ENCODE measurements at regions not wholly inside any gene's neighbourhood (a gene's known extent, or its start where the extent isn't known, plus 50 kb on each side); places are given as distances from the start of the nearest gene placed in this dataset.
"Not testable (repeated sequence)": the region's sequence is repeated elsewhere in the genome, so short reads cannot be mapped to it uniquely, and the experiment has no call there.

GRCh38 chr2:38451778-38452177 is 74.7 kb upstream of the ATL2 start:
- not testable (repeated sequence) for H3K18ac ChIP-seq (ENCODE audit: low read length); H3K4ac ChIP-seq (ENCODE audit: low read length)

GRCh38 chr2:38450509-38450908 is 73.4 kb upstream of the ATL2 start:
- H2BK5ac ChIP-seq (ENCODE audit: low read length) = no peak overlapping the region
- H2BK12ac ChIP-seq (ENCODE audit: low read length) = no peak overlapping the region
- no peak overlapping the region for H2AFZ ChIP-seq (ENCODE audit: low read length)
- H4K91ac ChIP-seq (ENCODE audit: low read depth, low read length, poor library complexity) = no peak overlapping the region
- no peak overlapping the region for H4K8ac ChIP-seq (ENCODE audit: low read depth, low read length)
- H3K14ac ChIP-seq (ENCODE audit: low read length) = no peak overlapping the region
- H2BK120ac ChIP-seq (ENCODE audit: low read depth, low read length) = no peak overlapping the region
- no peak for DNase-seq (ENCODE audit: low spot score)
- no peaks in the 10 kb centered on the region for H3K9me3 ChIP-seq (replicated peaks in 1 of 2; ENCODE audit: control insufficient read depth in 2 of 2, insufficient read depth in 1 of 2, low read depth in 1 of 2, low read length in 2 of 2)
- no peak overlapping the region for H3K27ac ChIP-seq (replicated peaks; ENCODE audit: low read length)
- H3K4me2 ChIP-seq (ENCODE audit: insufficient read depth, low read length, poor library complexity, severe bottlenecking) = no peak overlapping the region
- no peak overlapping the region for H3K18ac ChIP-seq (ENCODE audit: low read length)
- no peaks in the 10 kb centered on the region for H3K36me3 ChIP-seq (replicated peaks in 1 of 2; ENCODE audit: control insufficient read depth in 2 of 2, insufficient read depth in 2 of 2, low read length in 2 of 2)
- H3K4ac ChIP-seq (ENCODE audit: low read length) = no peak overlapping the region
- no CpG with 5 or more reads among the region's 2 CpGs for WGBS, 2 donors (ENCODE audit: extremely low coverage in 2 of 2, insufficient read length in 2 of 2, insufficient replicate concordance in 1 of 2)
- no peaks in the 10 kb centered on the region for H3K79me1 ChIP-seq (ENCODE audit: low read depth, low read length)
- no peak overlapping the region for H2BK15ac ChIP-seq (ENCODE audit: low read length)
- H2AK5ac ChIP-seq (ENCODE audit: low read depth, low read length) = no peak overlapping the region
- no peak overlapping the region for H3K9ac ChIP-seq (ENCODE audit: low read depth, low read length, poor library complexity)
- H3K23ac ChIP-seq (ENCODE audit: low read depth, low read length, poor library complexity) = no peak overlapping the region
- no peak overlapping the region for H3K4me3 ChIP-seq (ENCODE audit: low read length in 2 of 2)
- peaks cover 0 to 2% of the 10 kb centered on the region in 2 donors for H3K4me1 ChIP-seq (ENCODE audit: control insufficient read depth in 2 of 2, insufficient read depth in 1 of 2, low read depth in 1 of 2, low read length in 2 of 2)
- peaks cover 0 to 15% (median 0%) of the 10 kb centered on the region in 3 experiments for H3K27me3 ChIP-seq (ENCODE audit: control insufficient read depth in 3 of 3, insufficient read depth in 3 of 3, low read depth in 1 of 3, low read length in 3 of 3)

More at GRCh38 chr2:38451778-38452177, 74.7 kb upstream of the ATL2 start:
- not testable (repeated sequence) for H3K23ac ChIP-seq (ENCODE audit: low read depth, low read length, poor library complexity); H2BK5ac ChIP-seq (ENCODE audit: low read length); H2BK15ac ChIP-seq (ENCODE audit: low read length); H2BK12ac ChIP-seq (ENCODE audit: low read length); H3K4me1 ChIP-seq (ENCODE audit: control insufficient read depth in 2 of 2, insufficient read depth in 1 of 2, low read depth in 1 of 2, low read length in 2 of 2); H4K91ac ChIP-seq (ENCODE audit: low read depth, low read length, poor library complexity); H3K9me3 ChIP-seq (replicated peaks in 1 of 2; ENCODE audit: control insufficient read depth in 2 of 2, insufficient read depth in 1 of 2, low read depth in 1 of 2, low read length in 2 of 2); H3K4me3 ChIP-seq (ENCODE audit: low read length in 2 of 2); H3K79me1 ChIP-seq (ENCODE audit: low read depth, low read length); H3K4me2 ChIP-seq (ENCODE audit: insufficient read depth, low read length, poor library complexity, severe bottlenecking); H4K8ac ChIP-seq (ENCODE audit: low read depth, low read length); H3K14ac ChIP-seq (ENCODE audit: low read length); H2AK5ac ChIP-seq (ENCODE audit: low read depth, low read length); DNase-seq (ENCODE audit: low spot score); H2BK120ac ChIP-seq (ENCODE audit: low read depth, low read length); H3K27ac ChIP-seq (replicated peaks; ENCODE audit: low read length); H3K9ac ChIP-seq (ENCODE audit: low read depth, low read length, poor library complexity); H2AFZ ChIP-seq (ENCODE audit: low read length); H3K36me3 ChIP-seq (replicated peaks in 1 of 2; ENCODE audit: control insufficient read depth in 2 of 2, insufficient read depth in 2 of 2, low read length in 2 of 2)
- no CpG with 5 or more reads among the region's 5 CpGs for WGBS, 2 donors (ENCODE audit: extremely low coverage in 2 of 2, insufficient read length in 2 of 2, insufficient replicate concordance in 1 of 2)
- peaks cover 0 to 13% (median 0%) of the 10 kb centered on the region in 3 experiments for H3K27me3 ChIP-seq (ENCODE audit: control insufficient read depth in 3 of 3, insufficient read depth in 3 of 3, low read depth in 1 of 3, low read length in 3 of 3)

- Histone ChIP-seq H4K8ac (ENCODE audit: low read depth, low read length) (no peak overlapping the region), H2BK5ac (ENCODE audit: low read length) (no peak overlapping the region), H4K91ac (ENCODE audit: low read depth, low read length, poor library complexity) (no peak overlapping the region), H3K9me3 (replicated peaks in 1 of 2; ENCODE audit: control insufficient read depth in 2 of 2, insufficient read depth in 1 of 2, low read depth in 1 of 2, low read length in 2 of 2) (no peaks in the 10 kb centered on the region), H3K79me1 (ENCODE audit: low read depth, low read length) (no peaks in the 10 kb centered on the region), H3K18ac (ENCODE audit: low read length) (no peak overlapping the region), H2AFZ (ENCODE audit: low read length) (no peak overlapping the region), H3K36me3 (replicated peaks in 1 of 2; ENCODE audit: control insufficient read depth in 2 of 2, insufficient read depth in 2 of 2, low read length in 2 of 2) (no peaks in the 10 kb centered on the region), H2BK15ac (ENCODE audit: low read length) (no peak overlapping the region), H2BK12ac (ENCODE audit: low read length) (no peak overlapping the region), H2AK5ac (ENCODE audit: low read depth, low read length) (no peak overlapping the region), H3K27me3 (ENCODE audit: control insufficient read depth in 3 of 3, insufficient read depth in 3 of 3, low read depth in 1 of 3, low read length in 3 of 3) (peaks cover 0 to 19% (median 0%) of the 10 kb centered on the region in 3 experiments), H3K4me1 (ENCODE audit: control insufficient read depth in 2 of 2, insufficient read depth in 1 of 2, low read depth in 1 of 2, low read length in 2 of 2) (peaks cover 0 to 4% of the 10 kb centered on the region in 2 donors), H3K14ac (ENCODE audit: low read length) (no peak overlapping the region), H3K27ac (replicated peaks; ENCODE audit: low read length) (no peak overlapping the region), H3K4ac (ENCODE audit: low read length) (no peak overlapping the region), H3K9ac (ENCODE audit: low read depth, low read length, poor library complexity) (no peak overlapping the region), H3K4me3 (ENCODE audit: low read length in 2 of 2) (no peak overlapping the region), H3K23ac (ENCODE audit: low read depth, low read length, poor library complexity) (no peak overlapping the region), H3K4me2 (ENCODE audit: insufficient read depth, low read length, poor library complexity, severe bottlenecking) (no peak overlapping the region), H2BK120ac (ENCODE audit: low read depth, low read length) (no peak overlapping the region)
- no CpG with 5 or more reads among the region's 6 CpGs for WGBS, 2 donors (ENCODE audit: extremely low coverage in 2 of 2, insufficient read length in 2 of 2, insufficient replicate concordance in 1 of 2)
- DNase-seq (ENCODE audit: low spot score) = no peak
Measured at GRCh38 chr2:38448692-38449410, 71.8 kb upstream of the ATL2 start.

- no peak overlapping the region for H2BK12ac ChIP-seq (ENCODE audit: low read length)
- no peak overlapping the region for H3K14ac ChIP-seq (ENCODE audit: low read length)
- no peak for DNase-seq (ENCODE audit: low spot score)
- no peaks in the 10 kb centered on the region for H3K79me1 ChIP-seq (ENCODE audit: low read depth, low read length)
- no peak overlapping the region for H3K4ac ChIP-seq (ENCODE audit: low read length)
- no peak overlapping the region for H4K91ac ChIP-seq (ENCODE audit: low read depth, low read length, poor library complexity)
- WGBS, 2 donors (ENCODE audit: extremely low coverage in 2 of 2, insufficient read length in 2 of 2, insufficient replicate concordance in 1 of 2) = no CpG with 5 or more reads among the region's 7 CpGs
- H2AK5ac ChIP-seq (ENCODE audit: low read depth, low read length) = no peak overlapping the region
- no peaks in the 10 kb centered on the region for H3K9me3 ChIP-seq (replicated peaks in 1 of 2; ENCODE audit: control insufficient read depth in 2 of 2, insufficient read depth in 1 of 2, low read depth in 1 of 2, low read length in 2 of 2)
- H2BK120ac ChIP-seq (ENCODE audit: low read depth, low read length) = no peak overlapping the region
- no peak overlapping the region for H4K8ac ChIP-seq (ENCODE audit: low read depth, low read length)
- H3K18ac ChIP-seq (ENCODE audit: low read length) = no peak overlapping the region
- H2AFZ ChIP-seq (ENCODE audit: low read length) = no peak overlapping the region
- no peak overlapping the region for H2BK5ac ChIP-seq (ENCODE audit: low read length)
- no peak overlapping the region for H3K4me3 ChIP-seq (ENCODE audit: low read length in 2 of 2)
- no peak overlapping the region for H2BK15ac ChIP-seq (ENCODE audit: low read length)
- no peak overlapping the region for H3K27ac ChIP-seq (replicated peaks; ENCODE audit: low read length)
- H3K36me3 ChIP-seq (replicated peaks in 1 of 2; ENCODE audit: control insufficient read depth in 2 of 2, insufficient read depth in 2 of 2, low read length in 2 of 2) = no peaks in the 10 kb centered on the region
- no peak overlapping the region for H3K23ac ChIP-seq (ENCODE audit: low read depth, low read length, poor library complexity)
- H3K27me3 ChIP-seq (ENCODE audit: control insufficient read depth in 3 of 3, insufficient read depth in 3 of 3, low read depth in 1 of 3, low read length in 3 of 3) = peaks cover 0 to 34% (median 0%) of the 10 kb centered on the region in 3 experiments
- no peak overlapping the region for H3K9ac ChIP-seq (ENCODE audit: low read depth, low read length, poor library complexity)
- H3K4me1 ChIP-seq (ENCODE audit: control insufficient read depth in 2 of 2, insufficient read depth in 1 of 2, low read depth in 1 of 2, low read length in 2 of 2) = peaks cover 0 to 8% of the 10 kb centered on the region in 2 donors
- H3K4me2 ChIP-seq (ENCODE audit: insufficient read depth, low read length, poor library complexity, severe bottlenecking) = no peak overlapping the region
Measured at GRCh38 chr2:38446906-38447561, 70.0 kb upstream of the ATL2 start.
